Adrenal gland (tissue), 5 donors: ENCODE measurements at regions not wholly inside any gene's neighbourhood (a gene's known extent, or its start where the extent isn't known, plus 50 kb on each side); places are given as distances from the start of the nearest gene placed in this dataset.

Source experiments
- POLR2A ChIP-seq, 2 donors: fragments of 450-650 bp; IDR thresholded peaks; one replicate each; pipeline ENCODE4 v1.6.1; 2017; ENCODE audit warnings: antibody characterized with exemption in 2 of 2, mild to moderate bottlenecking in 2 of 2, moderate library complexity in 1 of 2
- TF ChIP-seq, protein P1 (sequence below), 6 experiments: fragments of 450-650 bp in 4 of 6; fragments of 200-600 bp in 2 of 6; sonication (generic) in 1 of 6; IDR thresholded peaks; 1 replicate in 5 of 6; 2 replicates in 1 of 6; pipeline versions ENCODE4 v1.5.1 to v1.8.0; 2016 to 2021; ENCODE audit warnings: antibody characterized with exemption in 6 of 6, mild to moderate bottlenecking in 2 of 6, moderate library complexity in 1 of 6
- donor health status: DM: no; HTN: no; CAD: no.

DNA sequence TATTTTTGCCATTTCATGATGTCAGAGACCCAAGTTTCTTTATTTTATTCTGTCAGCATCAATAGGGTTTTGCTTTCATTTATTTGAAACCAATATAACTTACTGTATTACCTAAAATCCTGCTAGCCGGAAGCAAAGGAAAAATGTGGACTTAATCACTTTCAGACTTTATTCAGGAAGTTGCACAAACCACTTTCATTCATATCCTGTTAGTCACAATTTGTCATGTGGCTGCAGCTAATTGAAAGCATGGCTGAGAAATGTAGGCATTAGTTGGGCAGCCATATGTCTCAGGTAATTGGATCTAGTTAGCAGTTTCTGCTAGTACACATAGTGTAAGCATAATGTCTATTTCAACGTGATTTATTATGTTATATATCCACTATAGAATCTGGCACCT, 462.3 kb upstream of the SGO1 start:
- TF ChIP-seq, protein P1, sequence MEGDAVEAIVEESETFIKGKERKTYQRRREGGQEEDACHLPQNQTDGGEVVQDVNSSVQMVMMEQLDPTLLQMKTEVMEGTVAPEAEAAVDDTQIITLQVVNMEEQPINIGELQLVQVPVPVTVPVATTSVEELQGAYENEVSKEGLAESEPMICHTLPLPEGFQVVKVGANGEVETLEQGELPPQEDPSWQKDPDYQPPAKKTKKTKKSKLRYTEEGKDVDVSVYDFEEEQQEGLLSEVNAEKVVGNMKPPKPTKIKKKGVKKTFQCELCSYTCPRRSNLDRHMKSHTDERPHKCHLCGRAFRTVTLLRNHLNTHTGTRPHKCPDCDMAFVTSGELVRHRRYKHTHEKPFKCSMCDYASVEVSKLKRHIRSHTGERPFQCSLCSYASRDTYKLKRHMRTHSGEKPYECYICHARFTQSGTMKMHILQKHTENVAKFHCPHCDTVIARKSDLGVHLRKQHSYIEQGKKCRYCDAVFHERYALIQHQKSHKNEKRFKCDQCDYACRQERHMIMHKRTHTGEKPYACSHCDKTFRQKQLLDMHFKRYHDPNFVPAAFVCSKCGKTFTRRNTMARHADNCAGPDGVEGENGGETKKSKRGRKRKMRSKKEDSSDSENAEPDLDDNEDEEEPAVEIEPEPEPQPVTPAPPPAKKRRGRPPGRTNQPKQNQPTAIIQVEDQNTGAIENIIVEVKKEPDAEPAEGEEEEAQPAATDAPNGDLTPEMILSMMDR (IDR thresholded peaks at IDR 0.05) = no peak
- no peak for TF ChIP-seq POLR2A (IDR thresholded peaks at IDR 0.05)
